ENCODE measurements at regions not wholly inside any gene's neighbourhood (a gene's known extent, or its start where the extent isn't known, plus 50 kb on each side); places are given as distances from the start of the nearest gene placed in this dataset.

GRCh38 chr22:27152033-27152432 lies 494.6 kb downstream of the MIAT start:
- Histone ChIP-seq H3K27ac (ENCODE audit: low read depth, low read length) (no peak overlapping the region), H2BK20ac (ENCODE audit: low read length) (no peak overlapping the region), H2AFZ (ENCODE audit: low read length) (no peak overlapping the region), H3K79me1 (ENCODE audit: low read depth, low read length) (no peaks in the 10 kb centered on the region), H3K18ac (ENCODE audit: extremely low read depth, low read length) (no peak overlapping the region), H3K23me2 (ENCODE audit: low read depth, low read length) (no peaks in the 10 kb centered on the region), H3K56ac (replicated peaks; ENCODE audit: insufficient read length, low read depth, low read length) (no peak overlapping the region), H2BK15ac (ENCODE audit: low read length) (no peak overlapping the region), H3K27me3 (replicated peaks in 1 of 4; ENCODE audit: control insufficient read depth in 3 of 4, extremely low read depth in 1 of 4, insufficient read depth in 3 of 4, low read length in 3 of 4) (no peaks in the 10 kb centered on the region), H3K9ac (replicated peaks in 1 of 4; ENCODE audit: extremely low read depth in 1 of 4, low read depth in 3 of 4, low read length in 3 of 4) (no peak overlapping the region), H2BK12ac (ENCODE audit: low read depth, low read length) (no peak overlapping the region), H4K20me1 (replicated peaks in 1 of 2; ENCODE audit: control insufficient read depth in 1 of 2, insufficient read depth in 2 of 2, low read length in 2 of 2) (no peaks in the 10 kb centered on the region), H2BK120ac (replicated peaks; ENCODE audit: low read depth, low read length) (no peak overlapping the region), H4K5ac (ENCODE audit: insufficient read length, low read depth, low read length) (no peak overlapping the region), H3K4me3 (ENCODE audit: extremely low read depth in 1 of 4, insufficient read depth in 2 of 4, low read depth in 3 of 4, low read length in 4 of 4) (no peak overlapping the region), H2BK5ac (ENCODE audit: low read depth, low read length) (no peak overlapping the region), H3K4me1 (replicated peaks in 1 of 4; ENCODE audit: control insufficient read depth in 3 of 4, insufficient read depth in 4 of 4, low read length in 3 of 4) (no peaks in the 10 kb centered on the region; a peak in 1 of 7 replicates), H4K8ac (ENCODE audit: extremely low read depth, insufficient read depth, low read length) (no peak overlapping the region), H3K23ac (ENCODE audit: insufficient read length) (no peak overlapping the region), H3K9me3 (ENCODE audit: insufficient read depth in 2 of 2, low read depth in 1 of 2, low read length in 1 of 2) (peaks cover 0 to 2% of the 10 kb centered on the region in 2 experiments; a peak in 1 of 4 replicates), H3K14ac (ENCODE audit: insufficient read length) (no peak overlapping the region), H3K79me2 (ENCODE audit: control insufficient read depth in 1 of 2, insufficient read depth in 2 of 2, low read length in 2 of 2) (no peaks in the 10 kb centered on the region), H2AK5ac (ENCODE audit: low read depth, low read length) (no peak overlapping the region), H3K36me3 (ENCODE audit: control insufficient read depth in 2 of 4, insufficient read depth in 4 of 4, low read length in 3 of 4) (no peaks in the 10 kb centered on the region), H3K4ac (replicated peaks; ENCODE audit: insufficient read length, low read depth, low read length) (no peak overlapping the region), H4K91ac (replicated peaks; ENCODE audit: insufficient read length, low read length) (no peak overlapping the region), H3K4me2 (ENCODE audit: insufficient read depth in 1 of 2, low read depth in 2 of 2, low read length in 2 of 2) (no peak overlapping the region)
- DNase-seq (ENCODE audit: low read depth in 1 of 2, low spot score in 2 of 2) (no peak), FAIRE-seq (no peak)
- WGBS, 2 experiments (ENCODE audit: extremely low coverage in 1 of 2, insufficient coverage in 1 of 2, insufficient read length in 1 of 2, insufficient replicate concordance in 2 of 2, low coverage in 1 of 2, low lambda C conversion rate in 2 of 2, missing lambda C conversion rate in 1 of 2): 71% methylated on average over 2 of the region's 2 CpGs; no CpG with 5 or more reads in 1 of the 2 experiments
- CTCF ChIA-PET (ENCODE audit: partially characterized antibody): interaction anchor here (0.7 to 2.7 kb wide), 16 partner anchors 9 to 362 kb away, joined by 3 to 13 read pairs (median 4); no protein-coding TSS in a partner anchor
- TF ChIP-seq GABPA (IDR thresholded peaks at IDR 0.05; ENCODE audit: borderline replicate concordance, insufficient read depth, low read length): no peak
- no peak for TF ChIP-seq CTBP2 (IDR thresholded peaks at IDR 0.05; ENCODE audit: borderline replicate concordance, insufficient read depth, insufficient read length, low read length)
- no peak for TF ChIP-seq CHD2 (IDR thresholded peaks at IDR 0.05; ENCODE audit: low read length)
- no peak for TF ChIP-seq TCF12 (IDR thresholded peaks at IDR 0.05; ENCODE audit: low read depth, low read length)
- POLR2A ChIA-PET (ENCODE audit: partially characterized antibody): interaction anchor here (1.2 kb wide), 1 partner anchor 15 kb away, joined by 3 read pairs; no protein-coding TSS in a partner anchor

Measured in H1 (cell line).